ENCODE measurements at regions not wholly inside any gene's neighbourhood (a gene's known extent, or its start where the extent isn't known, plus 50 kb on each side); places are given as distances from the start of the nearest gene placed in this dataset.

DNA sequence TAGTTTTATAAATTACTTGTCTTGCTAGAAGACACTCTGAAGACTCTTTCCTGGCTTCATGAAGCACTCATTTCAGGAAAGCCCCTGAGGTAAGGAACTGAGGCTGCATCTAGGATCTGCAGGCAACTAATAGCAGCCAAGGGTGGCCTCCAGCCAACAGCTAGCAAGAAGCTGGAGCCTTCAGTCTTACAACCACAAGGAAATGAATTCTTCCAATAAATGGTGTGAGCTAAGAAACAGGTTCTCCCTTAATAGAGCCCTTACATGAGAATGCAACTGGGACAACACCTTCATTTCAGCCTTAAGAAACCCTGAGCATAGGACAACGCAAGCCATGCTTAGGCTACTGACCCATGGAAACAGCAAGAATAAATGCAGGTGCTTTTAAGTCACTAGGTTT, 254.6 kb upstream of the RBBP8 start:
- DNase-seq, result no peak

DNA sequence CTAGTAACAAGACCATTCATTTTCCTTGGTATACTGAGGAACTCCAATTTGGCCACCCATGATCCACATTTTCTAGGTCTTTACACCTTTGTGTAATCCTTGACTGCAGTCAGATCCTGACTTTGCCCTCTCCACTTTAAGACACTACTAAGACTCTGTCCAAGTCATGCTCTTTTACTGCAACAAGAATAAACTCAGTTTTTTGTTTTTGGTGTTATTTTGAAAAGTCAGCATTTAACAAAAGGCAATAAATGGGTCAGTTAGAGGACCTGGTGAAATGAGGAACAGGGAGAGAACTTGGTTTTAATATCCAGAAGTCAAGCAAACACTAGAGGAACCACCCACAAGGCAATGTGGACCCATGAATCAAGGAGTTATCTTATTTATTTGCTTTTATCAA, 252.2 kb upstream of the RBBP8 start:
- no peak for DNase-seq

DNA sequence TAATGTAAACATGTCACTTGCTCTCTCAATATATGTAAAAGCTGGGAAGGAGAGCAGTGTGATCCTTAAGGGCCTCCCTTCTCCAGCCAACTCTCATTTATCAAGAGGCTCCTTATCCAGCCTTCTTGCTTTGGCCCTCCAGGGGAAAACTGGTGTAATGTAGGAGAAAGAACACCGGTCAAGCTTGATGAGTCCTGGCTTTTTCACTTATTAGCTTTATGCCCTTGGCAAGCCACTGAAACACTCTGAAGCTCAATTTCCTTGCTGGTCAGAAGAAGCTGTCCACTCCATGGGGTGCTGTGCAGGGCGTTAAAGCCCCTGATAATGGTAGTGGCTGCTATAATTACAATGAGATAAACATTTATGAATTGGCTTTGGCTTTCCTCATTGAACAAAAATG, 251.2 kb upstream of the RBBP8 start:
- no peak for DNase-seq

DNA sequence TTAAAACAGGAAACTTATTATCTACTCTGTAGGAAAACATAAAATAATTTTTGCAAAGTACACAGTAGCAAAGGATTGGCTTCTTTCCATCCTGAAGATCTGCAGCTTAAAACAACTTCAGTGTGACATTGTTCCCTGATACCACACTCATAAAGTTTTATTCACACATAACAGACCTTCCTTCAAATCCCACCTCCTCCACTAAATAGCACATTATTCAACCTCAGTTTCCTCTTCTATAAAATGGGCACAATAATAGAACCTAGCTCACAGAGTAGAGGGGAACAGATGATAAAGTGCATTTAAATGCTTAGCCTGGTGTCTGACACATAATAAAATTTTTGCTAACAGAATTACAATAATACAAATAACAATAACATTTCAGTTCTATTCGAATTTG, 250.4 kb upstream of the RBBP8 start:
- no peak for DNase-seq

DNA sequence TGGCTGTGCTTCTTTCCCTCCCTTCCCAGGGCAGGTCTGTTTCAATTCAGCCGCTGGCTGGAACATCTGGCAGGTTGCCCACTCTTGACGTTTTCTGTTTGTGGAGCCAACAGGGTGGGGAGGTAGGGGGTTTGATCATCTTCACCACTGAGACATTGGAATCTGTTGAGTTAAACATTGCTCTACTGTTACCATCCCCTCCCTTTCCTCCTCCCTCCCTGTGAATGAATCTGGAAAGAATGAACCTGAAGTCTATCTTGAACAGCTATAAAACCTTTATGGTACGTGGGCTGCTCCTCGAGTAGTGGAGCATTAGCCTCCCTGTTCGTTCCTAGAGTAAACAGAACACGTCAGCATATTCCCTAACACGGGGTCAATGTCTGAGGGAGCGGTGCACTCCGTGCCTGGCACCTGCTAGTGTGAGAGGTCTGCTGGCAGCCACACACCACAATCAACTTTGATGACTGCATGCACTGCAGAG, 249.9 kb upstream of the RBBP8 start:
- no peak for DNase-seq

DNA sequence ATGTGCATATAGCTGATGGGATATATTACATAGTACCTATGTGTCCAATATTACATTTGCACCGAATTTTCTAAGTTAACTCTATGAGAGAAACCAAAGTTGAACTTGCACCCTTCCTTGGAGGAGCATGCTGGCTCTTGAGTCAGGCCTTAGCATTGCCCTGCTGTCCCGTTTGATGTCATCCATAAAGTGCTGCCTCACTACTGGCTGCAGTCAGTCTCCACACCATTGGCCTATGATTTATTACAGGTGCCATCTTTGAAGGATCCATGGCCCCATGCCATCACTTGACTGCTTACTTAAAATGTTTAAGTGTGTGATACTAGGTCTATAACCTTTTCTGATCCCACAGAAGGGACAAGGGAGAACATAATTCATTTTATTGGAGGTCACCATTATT, 249.3 kb upstream of the RBBP8 start:
- no peak for DNase-seq

DNA sequence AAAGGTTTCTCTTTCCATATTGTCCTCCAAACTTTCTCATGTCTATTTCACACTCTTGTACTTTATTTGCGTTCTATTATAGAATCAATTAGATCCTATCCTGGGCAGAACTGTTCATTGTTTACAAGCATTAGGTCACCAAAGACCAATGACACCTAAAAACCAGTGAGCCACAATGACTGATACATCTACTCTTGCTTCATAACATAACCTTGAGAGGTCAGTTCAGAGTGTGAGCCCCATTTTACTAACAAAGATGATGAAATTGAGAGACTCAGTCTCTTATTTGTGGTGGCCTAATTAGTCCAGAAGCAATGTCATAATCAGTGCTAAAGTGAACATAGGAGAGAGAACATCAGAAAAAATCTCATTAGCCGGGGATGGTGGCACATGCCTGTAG, 248.9 kb upstream of the RBBP8 start:
- DNase-seq, result no peak

DNA sequence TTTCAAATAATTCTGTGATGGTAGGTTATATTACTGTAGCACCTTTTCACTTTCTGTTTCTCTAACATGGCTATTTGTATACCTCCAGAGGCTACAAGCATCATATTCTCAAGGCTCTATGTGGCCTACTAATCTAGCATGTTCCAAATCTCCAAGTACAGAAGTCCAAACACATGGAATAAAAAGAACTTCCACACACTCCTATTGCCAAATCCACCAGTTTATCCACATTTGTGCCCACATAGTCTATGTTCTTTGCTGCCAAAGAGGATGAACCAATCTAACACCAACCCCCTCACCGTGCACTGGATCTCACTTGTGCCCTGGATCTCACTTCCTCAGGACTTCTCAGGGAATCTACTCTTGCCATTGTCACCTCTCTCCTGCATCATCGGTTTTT, 247.3 kb upstream of the RBBP8 start:
- no peak for DNase-seq

DNA sequence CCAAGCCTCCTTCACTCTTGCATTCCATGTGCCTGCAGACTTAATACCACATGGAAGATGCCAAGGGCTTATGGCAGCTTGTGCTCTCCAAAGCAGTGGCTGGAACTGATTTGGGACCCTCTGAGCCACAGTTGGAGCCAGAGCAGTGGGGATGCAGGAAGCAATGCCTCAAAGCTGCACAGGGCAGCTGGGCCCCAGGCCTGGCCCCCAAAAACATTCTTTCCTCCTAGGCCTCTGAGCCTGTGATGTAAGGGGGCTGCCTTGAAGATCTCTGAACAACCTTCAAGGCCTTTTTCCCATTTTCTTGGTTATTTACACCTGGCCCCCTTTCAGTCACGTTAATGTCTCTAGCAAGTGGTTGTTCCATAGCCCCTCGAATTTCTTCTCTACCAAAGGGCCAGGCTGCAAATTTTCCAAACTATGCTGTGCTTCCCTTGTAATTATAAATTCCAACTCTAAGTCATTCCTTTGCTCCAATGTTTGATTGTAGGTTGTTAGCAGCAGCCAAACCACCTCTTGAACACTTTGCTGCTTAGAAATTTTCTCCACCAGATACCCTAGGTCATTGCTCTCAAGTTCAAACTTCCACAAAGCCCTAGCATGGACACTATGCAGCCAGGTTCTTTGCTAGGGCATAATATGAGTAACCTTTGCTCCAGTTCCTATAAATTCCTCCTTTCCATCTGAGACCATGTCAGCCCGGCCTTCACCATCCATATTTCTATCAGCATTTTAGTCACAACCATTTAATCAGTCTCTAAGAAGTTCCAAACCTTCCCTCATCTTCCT, 245.0 kb upstream of the RBBP8 start:
- no peak for DNase-seq

DNA sequence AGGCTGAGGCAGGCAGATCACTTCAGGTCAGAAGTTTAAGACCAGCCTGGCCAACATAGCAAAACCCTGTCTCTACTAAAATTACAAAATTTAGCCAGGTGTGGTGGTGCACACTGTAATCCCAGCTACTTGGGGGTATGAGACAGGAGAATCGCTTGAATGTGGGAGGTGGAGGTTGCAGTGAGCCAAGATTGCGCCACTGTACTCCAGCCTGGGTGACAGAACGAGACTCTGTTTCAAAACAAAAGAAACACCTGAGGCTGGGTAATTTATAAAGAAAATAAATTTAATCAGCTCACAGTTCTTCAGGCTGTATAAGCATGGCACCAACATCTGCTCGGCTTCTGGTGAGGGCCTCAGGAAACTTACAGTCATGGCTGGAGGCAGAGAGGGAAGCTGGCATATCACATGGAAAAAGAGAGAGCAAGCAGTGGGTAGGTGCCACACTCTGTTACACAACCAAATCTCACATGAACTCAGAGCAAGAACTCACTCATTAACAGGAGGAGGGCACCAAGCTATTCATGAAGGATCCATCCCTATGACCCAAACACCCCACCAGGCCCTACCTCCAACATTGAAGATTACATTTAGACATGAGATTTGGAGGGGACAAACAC, 244.1 kb upstream of the RBBP8 start:
- DNase-seq, result no peak

DNA sequence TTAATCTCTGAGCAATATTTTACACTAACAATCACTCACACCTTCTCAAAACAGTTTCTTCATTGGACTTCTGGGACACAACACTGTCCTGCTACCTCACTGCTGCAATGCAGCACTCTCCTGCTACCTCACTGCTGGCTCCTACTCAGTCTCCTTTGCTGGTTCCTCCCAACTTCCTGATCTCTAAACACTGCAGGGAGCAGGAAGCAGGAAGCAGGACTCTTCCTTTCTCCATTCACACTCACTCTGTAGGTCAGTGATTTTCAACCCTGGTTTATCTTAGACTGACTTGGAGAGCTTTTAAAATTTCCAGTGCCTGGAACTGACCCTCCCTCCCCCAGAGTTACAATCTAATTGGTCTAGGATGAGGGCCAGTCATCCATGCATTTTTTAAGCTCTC, 243.4 kb upstream of the RBBP8 start:
- DNase-seq, result no peak

DNA sequence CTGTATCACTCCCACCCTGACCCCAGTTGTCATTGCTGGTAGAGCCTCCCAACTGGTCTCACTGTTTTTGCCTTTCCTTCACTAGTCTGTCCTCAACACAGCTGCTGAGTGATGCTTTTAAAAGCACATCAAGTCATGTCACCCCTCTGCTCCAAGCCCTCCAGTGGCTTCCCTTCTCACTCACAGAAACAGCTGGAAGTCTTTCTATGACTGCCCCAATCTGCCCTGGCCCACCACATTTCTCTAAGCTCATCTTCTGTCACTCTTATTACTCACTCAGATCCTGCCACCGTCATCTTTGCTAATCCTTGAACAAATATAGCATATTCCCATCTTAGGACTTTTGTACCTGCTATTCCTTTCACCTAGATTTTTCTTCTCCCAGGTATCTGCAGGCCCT, 242.6 kb upstream of the RBBP8 start:
- no peak for DNase-seq

DNA sequence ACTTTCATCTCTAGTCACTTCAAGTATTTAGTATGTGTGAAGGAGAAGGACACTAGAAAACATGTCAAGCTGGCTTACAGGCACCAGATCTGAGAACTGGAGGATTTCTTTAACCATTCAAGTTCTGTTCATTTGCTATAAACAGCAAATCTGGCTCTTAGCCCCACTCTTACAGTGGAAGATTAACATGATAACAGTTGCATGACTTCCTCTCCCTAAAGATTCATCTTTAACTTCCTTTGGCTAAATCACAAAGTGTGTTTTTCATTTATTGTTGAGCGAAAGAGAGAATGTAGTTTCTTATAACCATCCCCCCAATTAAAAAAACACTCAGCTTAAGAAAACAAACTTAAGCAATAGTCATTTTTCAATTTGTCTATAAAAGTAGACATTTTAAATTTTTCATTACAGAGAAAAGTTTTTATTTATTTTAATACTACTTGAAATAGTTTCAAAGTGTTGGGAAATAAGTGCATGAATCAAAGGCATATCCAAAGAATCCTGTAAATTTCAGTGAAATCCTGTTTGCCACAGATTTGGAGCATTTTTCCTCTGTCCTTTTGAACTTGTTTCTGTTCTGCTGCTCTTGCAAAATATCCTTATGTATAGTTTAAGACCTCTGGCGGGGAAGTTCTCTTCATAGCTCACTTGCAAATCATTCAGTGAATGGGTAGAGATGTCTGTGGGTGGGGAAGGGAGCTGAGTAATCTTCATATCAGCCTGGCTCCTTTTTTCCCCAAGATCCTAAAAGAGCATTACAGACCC, 241.0 kb upstream of the RBBP8 start:
- DNase-seq, result no peak

DNA sequence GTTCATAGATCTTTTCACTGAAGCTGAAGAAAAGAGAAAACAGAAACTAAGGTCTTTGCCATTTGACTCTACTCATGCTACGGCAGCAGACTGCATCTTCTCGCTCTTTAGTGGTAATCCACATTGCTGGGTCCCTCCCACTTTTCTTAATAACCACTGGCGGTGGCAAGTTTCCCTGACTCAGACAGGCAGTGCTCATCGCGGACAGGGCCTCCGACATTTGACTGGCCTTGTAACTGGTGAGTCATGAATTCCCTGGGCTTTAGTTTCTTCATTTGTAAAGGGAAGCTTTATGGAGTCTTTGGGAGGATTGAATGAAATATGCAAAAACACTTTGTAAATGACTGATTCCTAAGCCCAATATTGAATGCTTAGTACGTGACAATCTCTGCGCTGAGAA, 238.2 kb upstream of the RBBP8 start:
- DNase-seq, result no peak

DNA sequence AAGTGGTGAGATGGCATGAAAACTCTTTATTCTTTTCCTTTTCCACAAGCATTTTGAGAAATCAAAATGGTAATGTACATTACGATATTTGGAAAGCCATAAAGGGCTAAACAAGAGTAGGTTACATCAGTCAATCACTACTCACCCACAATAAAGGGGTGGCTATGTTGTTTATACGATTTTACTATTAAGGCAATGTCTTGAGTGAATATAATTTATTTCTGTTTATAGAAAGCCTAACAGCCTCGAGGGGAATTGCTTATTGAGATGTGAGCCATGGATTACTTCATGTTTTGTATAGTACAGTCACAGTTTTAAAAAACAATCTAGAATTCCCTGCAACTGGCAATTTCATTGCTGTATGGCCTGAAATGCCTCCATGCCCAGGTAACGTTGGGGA, 237.5 kb upstream of the RBBP8 start:
- no peak for DNase-seq

DNA sequence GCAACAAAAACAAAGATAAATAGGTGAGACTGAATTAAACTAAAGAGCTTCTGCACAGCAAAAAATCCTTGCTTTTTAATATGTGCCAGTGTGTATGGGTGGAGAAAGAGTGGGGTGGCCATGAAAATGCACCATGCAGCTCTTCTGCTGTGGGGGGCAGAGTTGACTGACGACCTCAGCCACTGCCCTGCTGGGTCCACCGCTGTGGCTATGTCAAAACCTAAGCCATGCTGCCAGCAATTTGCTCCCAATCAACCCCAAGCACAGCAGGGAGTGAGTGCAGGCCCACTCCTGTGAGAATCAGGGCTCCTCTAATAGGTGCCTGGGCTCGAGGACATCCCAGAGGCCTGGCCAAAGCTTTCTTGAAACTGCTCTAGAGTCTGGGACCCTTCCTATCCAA, 235.6 kb upstream of the RBBP8 start:
- no peak for DNase-seq

DNA sequence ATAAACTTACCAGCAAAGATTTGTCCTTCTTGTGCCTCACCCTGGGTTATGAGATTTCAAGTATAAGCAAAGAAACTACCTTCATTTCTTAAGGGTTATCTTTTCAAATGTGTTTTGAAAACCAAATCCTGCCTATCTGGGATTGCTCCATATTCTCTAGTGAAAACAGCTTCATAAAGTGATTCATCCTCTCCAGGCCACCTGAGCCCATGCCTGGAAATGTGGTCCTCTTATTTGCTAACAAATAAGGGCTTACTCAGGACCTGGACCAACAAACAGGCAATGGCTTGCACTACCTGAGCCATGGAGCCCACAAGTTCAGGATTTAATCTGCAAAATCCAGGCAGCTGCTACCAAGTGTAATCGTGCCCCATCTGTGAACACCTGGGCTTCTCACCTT, 234.4 kb upstream of the RBBP8 start:
- DNase-seq, result no peak

DNA sequence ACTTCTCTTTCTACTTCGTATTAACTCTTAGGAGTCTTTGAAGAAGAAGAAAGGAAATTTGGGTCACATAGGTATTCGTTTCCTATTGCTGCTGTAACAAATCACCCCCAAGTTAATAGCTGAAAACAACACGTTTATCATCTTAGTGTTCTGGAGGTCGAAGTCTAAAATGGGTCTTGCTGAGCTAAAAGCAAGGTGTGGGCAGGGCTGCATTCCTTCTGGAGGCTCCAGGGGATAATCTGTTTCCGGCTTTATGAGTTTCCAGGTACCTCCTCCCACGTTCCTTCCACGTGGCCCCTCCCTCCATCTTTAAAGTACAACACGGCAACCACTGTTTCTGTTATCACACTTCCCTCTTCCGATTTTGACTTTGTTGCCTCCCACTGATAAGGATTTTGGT, 233.5 kb upstream of the RBBP8 start:
- DNase-seq, result no peak

DNA sequence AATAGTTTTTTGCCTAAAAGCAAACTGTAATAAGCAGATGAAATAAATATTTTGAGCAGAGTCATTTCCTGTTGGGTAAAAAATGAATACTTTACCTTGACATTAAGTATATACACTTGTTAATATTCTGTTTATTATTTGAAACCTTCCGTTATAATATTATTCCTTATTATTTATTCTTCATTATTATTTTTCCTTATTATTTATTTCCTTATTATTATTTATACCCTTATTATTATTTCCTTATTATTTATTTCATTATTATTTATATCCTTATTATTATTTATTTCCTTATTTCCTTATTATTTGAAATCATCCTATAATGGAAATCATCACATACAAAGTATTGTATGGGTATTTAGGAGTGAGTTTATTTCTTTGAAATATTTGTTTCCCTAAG, 232.2 kb upstream of the RBBP8 start:
- no peak for DNase-seq

DNA sequence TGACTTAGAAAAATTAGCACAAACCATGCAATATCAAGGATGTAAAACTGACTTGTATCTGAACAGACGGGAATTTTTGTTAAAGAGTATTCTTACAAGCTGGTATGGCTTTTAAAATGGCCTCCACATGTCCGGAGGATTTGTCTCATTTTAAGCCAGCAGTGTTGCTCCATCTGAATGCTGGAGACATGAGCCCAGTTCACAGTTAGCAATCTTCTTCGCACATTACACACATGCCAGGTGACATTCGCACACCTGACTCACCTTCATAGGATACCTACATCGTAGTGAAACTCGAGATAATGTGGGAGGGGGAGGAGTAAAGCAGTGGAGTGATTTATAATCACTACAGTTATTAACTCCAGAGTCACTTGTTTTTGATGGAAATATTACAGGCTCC, 231.8 kb upstream of the RBBP8 start:
- DNase-seq, result no peak

DNA sequence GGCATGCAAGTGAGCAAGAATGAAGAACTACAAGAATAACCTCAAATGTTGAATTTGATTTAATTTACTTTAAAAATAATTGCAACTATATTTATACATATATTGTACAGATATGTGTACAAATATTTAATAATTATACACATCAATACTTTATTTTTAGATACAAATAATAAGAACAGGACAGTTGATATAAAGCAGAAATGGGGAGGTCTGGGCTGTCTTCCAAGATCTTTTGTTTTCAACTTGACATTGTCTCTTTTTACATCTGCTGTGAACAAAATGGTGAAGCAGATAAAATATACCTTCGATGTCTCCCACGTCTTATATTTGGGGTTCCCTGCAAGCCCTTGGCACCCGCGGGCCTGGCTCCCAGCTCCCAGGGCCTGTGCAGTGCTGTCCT, 231.3 kb upstream of the RBBP8 start:
- no peak for DNase-seq

DNA sequence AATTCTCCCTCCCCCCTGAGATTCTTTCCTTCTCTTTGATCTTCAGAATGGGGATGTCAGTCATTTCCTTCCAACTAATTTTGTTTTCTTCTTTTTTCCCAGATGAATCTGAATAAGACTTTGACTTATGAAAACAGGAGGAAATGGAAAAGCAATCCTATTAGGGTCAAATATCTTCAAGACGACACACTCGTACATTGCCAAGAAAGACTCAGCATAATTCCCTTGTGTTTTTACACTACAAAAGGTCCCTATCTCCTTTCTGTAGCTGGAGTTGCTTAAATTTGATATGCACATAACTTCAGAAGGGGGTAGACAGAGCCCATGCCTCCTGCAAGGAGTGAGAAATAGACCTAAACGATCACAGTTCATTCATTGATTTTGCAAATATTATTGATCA, 230.3 kb upstream of the RBBP8 start:
- no peak for DNase-seq

DNA sequence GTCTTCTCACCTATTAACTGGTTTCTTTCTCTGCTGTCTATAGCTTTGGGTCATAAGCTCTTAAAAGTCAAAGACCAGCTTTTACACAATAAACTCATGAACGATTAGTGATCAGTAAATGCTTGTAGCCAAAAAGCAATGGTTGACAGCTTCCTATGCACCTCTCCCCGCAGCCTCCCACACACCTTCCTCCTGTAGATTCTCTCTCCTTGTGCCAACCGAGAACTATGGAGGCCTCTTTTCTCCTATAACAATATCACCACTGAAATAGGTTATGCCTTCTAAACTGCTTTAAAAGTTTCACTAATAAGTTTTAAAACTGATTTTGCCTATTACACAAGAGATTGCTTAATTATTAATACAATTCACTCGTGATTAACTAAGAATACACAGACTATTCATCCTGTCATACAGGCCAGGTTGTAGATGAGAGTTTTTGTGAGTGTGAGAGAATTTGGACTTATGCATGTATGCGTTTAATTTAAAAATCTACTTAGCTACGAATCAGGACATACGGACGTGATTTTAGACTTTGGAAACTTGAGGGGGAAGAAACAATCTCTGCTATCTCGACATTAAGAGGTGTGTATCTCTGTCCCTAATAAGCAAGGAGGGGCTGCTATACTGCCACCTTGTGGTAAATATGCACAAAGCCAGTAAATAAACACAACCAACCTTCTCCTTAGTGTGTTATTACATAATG, 229.1 kb upstream of the RBBP8 start:
- DNase-seq, result peak in 1 of 5 donors; percentile 19

DNA sequence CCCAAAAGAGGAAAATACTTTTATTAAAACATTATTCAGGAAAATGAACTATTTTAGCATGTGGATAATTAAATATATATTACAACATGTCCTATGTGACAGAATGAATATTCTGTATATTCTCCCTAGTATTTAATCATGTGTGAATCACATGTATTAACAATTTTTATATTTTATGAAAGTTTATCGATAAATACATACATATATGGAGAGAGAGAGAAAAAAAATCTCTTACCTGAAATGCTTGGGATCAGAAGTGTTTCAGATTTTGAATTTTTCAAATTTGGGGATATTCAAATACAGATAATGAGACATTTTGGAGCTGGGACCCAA, 228.6 kb upstream of the RBBP8 start:
- no peak for DNase-seq

Measured in T-helper 1 cell (primary cell).